Parathyroid adenoma (tissue), 2 donors: ENCODE measurements at regions not wholly inside any gene's neighbourhood (a gene's known extent, or its start where the extent isn't known, plus 50 kb on each side); places are given as distances from the start of the nearest gene placed in this dataset.

ENCODE experiments used
- H2AFZ ChIP-seq: fragments of 300-600 bp; sonication (generic); one replicate; pipeline ENCODE4 v1.7.0; 2017; ENCODE audit warnings: antibody characterized with exemption, mild to moderate bottlenecking
- H3K27ac ChIP-seq: fragments of 300-600 bp; sonication (generic); one replicate; pipeline ENCODE4 v1.7.0; 2017
- H3K27me3 ChIP-seq: fragments of 300-600 bp; sonication (generic); one replicate; pipeline ENCODE4 v1.7.0; 2017; ENCODE audit warnings: low read length; ENCODE audit not compliant: control insufficient read depth, insufficient read depth
- H3K36me3 ChIP-seq: fragments of 300-600 bp; sonication (generic); one replicate; pipeline ENCODE4 v1.7.0; 2017; ENCODE audit warnings: low read length; ENCODE audit not compliant: control insufficient read depth, insufficient read depth
- H3K4me1 ChIP-seq: fragments of 300-600 bp; sonication (generic); one replicate; pipeline ENCODE4 v1.7.0; 2017; ENCODE audit warnings: control low read depth
- H3K4me2 ChIP-seq: fragments of 300-600 bp; sonication (generic); one replicate; pipeline ENCODE4 v1.7.0; 2017; ENCODE audit warnings: low read length
- H3K4me3 ChIP-seq: fragments of 300-600 bp; sonication (generic); one replicate; pipeline ENCODE4 v1.7.0; 2017; ENCODE audit warnings: low read depth, low read length
- H3K79me2 ChIP-seq: fragments of 300-600 bp; sonication (generic); one replicate; pipeline ENCODE4 v1.7.0; 2017; ENCODE audit warnings: control low read depth
- H3K9ac ChIP-seq: fragments of 300-600 bp; sonication (generic); one replicate; pipeline ENCODE4 v1.7.0; 2017; ENCODE audit warnings: mild to moderate bottlenecking
- H3K9me3 ChIP-seq: fragments of 300-600 bp; sonication (generic); one replicate; pipeline ENCODE4 v1.7.0; 2017; ENCODE audit warnings: low read length; ENCODE audit not compliant: control insufficient read depth
- TF ChIP-seq, protein P1 (sequence below): fragments of 300-600 bp; sonication (generic); IDR thresholded peaks from one replicate; pipeline ENCODE4 v1.7.0; 2017; ENCODE audit warnings: antibody characterized with exemption, mild to moderate bottlenecking
- donor health status: primary hyperparathyroidism.

DNA sequence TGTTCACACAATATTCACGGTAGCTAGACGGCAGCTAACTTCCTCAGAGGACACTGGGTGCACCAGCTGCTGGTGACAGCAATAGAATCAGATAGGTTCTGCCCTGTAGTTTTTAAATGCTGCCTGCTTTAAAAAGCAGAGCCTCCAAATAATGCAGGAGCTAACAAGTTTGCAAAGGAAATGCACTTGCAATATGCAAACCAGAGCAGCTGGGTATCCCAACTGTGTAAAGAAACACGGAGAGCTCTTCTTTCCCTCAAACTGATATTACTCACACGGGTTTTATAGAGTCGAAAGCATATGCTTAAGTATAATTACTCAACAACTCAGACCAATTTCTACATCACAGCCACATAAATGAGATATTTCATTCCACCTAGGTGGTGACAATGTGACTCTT, 432.7 kb downstream of the TFAP2A start:
- Histone ChIP-seq H2AFZ (no peak overlapping the region), H3K36me3 (no peaks in the 10 kb centered on the region), H3K9me3 (no peaks in the 10 kb centered on the region), H3K27ac (no peak overlapping the region), H3K27me3 (no peaks in the 10 kb centered on the region), H3K4me2 (no peak overlapping the region), H3K4me1 (no peaks in the 10 kb centered on the region), H3K79me2 (no peaks in the 10 kb centered on the region), H3K9ac (no peak overlapping the region), H3K4me3 (no peak overlapping the region)
- TF ChIP-seq, protein P1, sequence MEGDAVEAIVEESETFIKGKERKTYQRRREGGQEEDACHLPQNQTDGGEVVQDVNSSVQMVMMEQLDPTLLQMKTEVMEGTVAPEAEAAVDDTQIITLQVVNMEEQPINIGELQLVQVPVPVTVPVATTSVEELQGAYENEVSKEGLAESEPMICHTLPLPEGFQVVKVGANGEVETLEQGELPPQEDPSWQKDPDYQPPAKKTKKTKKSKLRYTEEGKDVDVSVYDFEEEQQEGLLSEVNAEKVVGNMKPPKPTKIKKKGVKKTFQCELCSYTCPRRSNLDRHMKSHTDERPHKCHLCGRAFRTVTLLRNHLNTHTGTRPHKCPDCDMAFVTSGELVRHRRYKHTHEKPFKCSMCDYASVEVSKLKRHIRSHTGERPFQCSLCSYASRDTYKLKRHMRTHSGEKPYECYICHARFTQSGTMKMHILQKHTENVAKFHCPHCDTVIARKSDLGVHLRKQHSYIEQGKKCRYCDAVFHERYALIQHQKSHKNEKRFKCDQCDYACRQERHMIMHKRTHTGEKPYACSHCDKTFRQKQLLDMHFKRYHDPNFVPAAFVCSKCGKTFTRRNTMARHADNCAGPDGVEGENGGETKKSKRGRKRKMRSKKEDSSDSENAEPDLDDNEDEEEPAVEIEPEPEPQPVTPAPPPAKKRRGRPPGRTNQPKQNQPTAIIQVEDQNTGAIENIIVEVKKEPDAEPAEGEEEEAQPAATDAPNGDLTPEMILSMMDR = no peak

DNA sequence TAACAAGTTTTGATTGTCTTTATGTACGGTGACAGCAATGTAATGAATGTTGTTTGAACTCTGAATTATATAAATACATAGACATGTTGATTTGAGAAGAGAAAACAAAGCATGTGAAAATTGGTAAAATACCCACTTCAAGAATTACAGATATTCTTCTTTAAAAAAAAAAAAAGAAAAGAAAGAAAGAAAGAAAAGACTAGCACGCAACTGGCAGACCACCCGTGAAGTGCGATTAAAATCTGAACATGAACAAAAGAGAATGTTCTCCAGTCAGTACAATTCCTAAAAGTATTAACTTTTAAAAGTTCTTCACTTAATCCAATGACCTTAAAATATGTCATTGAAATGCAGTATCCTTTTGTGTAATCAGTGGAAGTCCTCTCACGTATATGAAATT, 434.9 kb downstream of the TFAP2A start:
- Histone ChIP-seq H3K27ac (no peak overlapping the region), H3K4me1 (no peaks in the 10 kb centered on the region), H3K9ac (no peak overlapping the region), H3K27me3 (no peaks in the 10 kb centered on the region), H3K36me3 (no peaks in the 10 kb centered on the region), H2AFZ (no peak overlapping the region), H3K4me3 (no peak overlapping the region), H3K9me3 (no peaks in the 10 kb centered on the region), H3K4me2 (no peak overlapping the region), H3K79me2 (no peaks in the 10 kb centered on the region)
- TF ChIP-seq, protein P1 = no peak

DNA sequence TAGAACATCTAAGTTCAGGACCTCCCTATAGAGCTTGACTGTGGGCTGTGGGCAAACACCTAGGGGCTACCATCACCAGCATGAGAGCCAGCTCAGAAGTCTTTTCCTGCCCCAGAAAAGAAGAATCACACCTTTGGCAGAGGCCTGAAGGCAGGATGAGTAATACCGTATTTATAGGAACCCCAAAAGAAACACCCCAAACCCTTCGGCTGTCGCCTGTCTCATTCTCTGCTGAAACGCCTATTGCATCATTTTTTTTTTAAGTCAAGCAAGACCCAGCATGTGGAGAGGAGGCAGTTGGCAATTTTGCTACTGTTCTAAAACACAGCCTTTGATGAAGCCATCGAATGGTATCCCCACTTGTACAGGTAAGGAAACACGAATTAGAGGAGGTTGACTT, 436.4 kb downstream of the TFAP2A start:
- no peak overlapping the region for H3K27ac ChIP-seq
- no peaks in the 10 kb centered on the region for H3K79me2 ChIP-seq
- H3K36me3 ChIP-seq = no peaks in the 10 kb centered on the region
- H3K9ac ChIP-seq = no peak overlapping the region
- no peak overlapping the region for H3K4me2 ChIP-seq
- H3K4me1 ChIP-seq = no peaks in the 10 kb centered on the region
- no peaks in the 10 kb centered on the region for H3K9me3 ChIP-seq
- no peak overlapping the region for H3K4me3 ChIP-seq
- no peak overlapping the region for H2AFZ ChIP-seq
- TF ChIP-seq, protein P1 = no peak
- H3K27me3 ChIP-seq = no peaks in the 10 kb centered on the region

DNA sequence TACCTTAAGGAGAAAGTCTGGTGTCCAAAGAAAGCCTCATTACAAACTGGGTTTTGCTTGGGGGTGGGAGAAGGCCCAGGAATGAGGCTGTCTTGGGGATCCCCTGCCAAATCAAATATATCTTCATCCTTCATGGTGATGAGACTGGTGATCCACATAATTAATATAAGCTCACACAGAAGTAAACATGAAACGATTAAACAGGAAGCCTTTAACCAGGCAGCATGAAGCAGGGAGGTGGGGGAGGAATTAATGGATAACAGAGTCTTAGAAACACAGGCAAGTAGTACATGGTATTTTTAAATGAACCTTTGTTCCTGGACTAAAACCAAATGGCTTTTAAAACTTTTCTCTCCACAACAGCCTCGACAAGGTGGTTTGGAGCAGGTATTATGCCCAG, 437.5 kb downstream of the TFAP2A start:
- H2AFZ ChIP-seq = no peak overlapping the region
- no peak overlapping the region for H3K9ac ChIP-seq
- TF ChIP-seq, protein P1 = no peak
- H3K9me3 ChIP-seq = no peaks in the 10 kb centered on the region
- no peak overlapping the region for H3K27ac ChIP-seq
- H3K4me2 ChIP-seq = no peak overlapping the region
- H3K4me3 ChIP-seq = no peak overlapping the region
- no peaks in the 10 kb centered on the region for H3K79me2 ChIP-seq
- no peaks in the 10 kb centered on the region for H3K4me1 ChIP-seq
- no peaks in the 10 kb centered on the region for H3K36me3 ChIP-seq
- no peaks in the 10 kb centered on the region for H3K27me3 ChIP-seq

DNA sequence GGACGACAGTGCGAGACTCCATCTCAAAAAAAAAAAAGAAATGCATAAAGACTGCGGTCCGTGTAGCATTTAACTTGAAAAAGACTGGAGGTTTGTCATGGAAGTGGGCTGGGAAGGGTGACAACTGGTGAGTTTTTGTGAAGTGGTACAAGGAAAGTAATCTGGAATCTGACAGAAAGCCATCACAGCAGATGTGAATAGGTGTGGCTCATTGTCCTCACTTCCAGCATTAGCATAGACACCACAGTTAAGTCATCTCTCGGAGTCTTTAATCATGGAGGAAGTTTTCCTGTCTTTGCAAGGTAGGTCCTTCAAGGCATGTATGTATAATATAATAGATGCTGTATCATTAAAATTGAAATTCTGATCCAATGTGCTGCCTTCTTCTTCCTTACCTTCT, 453.2 kb downstream of the TFAP2A start:
- no peaks in the 10 kb centered on the region for H3K79me2 ChIP-seq
- no peaks in the 10 kb centered on the region for H3K36me3 ChIP-seq
- no peaks in the 10 kb centered on the region for H3K27me3 ChIP-seq
- no peaks in the 10 kb centered on the region for H3K9me3 ChIP-seq
- no peak overlapping the region for H3K4me3 ChIP-seq
- H2AFZ ChIP-seq = no peak overlapping the region
- TF ChIP-seq, protein P1 = no peak
- no peak overlapping the region for H3K27ac ChIP-seq
- H3K4me2 ChIP-seq = no peak overlapping the region
- no peak overlapping the region for H3K9ac ChIP-seq
- H3K4me1 ChIP-seq = no peaks in the 10 kb centered on the region
